K562 (cell line): ENCODE measurements at regions not wholly inside any gene's neighbourhood (a gene's known extent, or its start where the extent isn't known, plus 50 kb on each side); places are given as distances from the start of the nearest gene placed in this dataset.

ENCODE experiments used
- CREB1 ChIP-seq, 2 experiments: sonication (generic) in 1 of 2; formaldehyde crosslinking in 1 of 2; IDR thresholded peaks; 2 replicates each; pipeline versions ENCODE4 v1.6.1 to v1.8.0; 2012 to 2022; ENCODE audit warnings: inconsistent platforms in 1 of 2, mild to moderate bottlenecking in 1 of 2, missing genetic modification reagents in 1 of 2, moderate library complexity in 1 of 2
- HIVEP1 ChIP-seq: fragments of 250-450 bp; sonication (Bioruptor Pico); IDR thresholded peaks from 2 replicates; pipeline ENCODE4 v1.4.0; 2020; ENCODE audit warnings: mild to moderate bottlenecking
- NR2F6 ChIP-seq: fragments of 450-650 bp; formaldehyde crosslinking; IDR thresholded peaks from 2 replicates; pipeline ENCODE4 v1.4.0; 2020; ENCODE audit warnings: mild to moderate bottlenecking
- POLR2A ChIP-seq: fragments of 450-650 bp; conservative IDR thresholded peaks from 2 replicates; pipeline ENCODE4 v1.6.1; 2016
- TF ChIP-seq, protein P1 (sequence below), 3 experiments: IDR thresholded peaks in 2 of 3; conservative IDR thresholded peaks in 1 of 3; 2 replicates each; pipeline ENCODE4 v1.5.1; 2011 to 2012; ENCODE audit warnings: low read length in 3 of 3, mild to moderate bottlenecking in 3 of 3, control low read depth in 2 of 3, improper control_type of control experiment in 1 of 3, inconsistent platforms in 1 of 3, low read depth in 1 of 3, mixed read lengths in 1 of 3, moderate library complexity in 1 of 3; ENCODE audit not compliant: insufficient read depth in 2 of 3
- TF ChIP-seq, protein P2 (sequence below): sonication (generic); formaldehyde crosslinking; IDR thresholded peaks from 2 replicates; pipeline ENCODE4 v1.9.0; 2022; ENCODE audit warnings: mild to moderate bottlenecking, missing genetic modification reagents

DNA sequence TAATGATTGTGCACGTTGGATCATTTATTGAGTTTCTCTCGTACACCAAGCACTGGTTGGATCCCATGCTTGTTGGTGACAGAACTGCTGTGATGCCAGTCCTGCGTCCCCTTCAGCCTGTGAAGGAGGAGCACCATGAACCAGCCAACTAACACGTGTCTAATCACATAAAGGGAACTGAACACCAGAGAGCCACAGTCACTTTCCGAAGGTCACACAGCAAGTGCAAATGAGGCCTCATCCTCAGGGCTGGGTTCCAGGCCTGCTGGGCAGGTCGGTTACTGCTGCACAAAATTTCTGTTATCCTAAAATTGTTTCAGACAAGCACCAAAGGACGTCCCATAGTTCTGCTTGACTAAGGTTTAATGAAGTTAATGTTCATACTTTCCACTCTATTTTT, 332.0 kb upstream of the ZNF32 start:
- TF ChIP-seq, protein P1, sequence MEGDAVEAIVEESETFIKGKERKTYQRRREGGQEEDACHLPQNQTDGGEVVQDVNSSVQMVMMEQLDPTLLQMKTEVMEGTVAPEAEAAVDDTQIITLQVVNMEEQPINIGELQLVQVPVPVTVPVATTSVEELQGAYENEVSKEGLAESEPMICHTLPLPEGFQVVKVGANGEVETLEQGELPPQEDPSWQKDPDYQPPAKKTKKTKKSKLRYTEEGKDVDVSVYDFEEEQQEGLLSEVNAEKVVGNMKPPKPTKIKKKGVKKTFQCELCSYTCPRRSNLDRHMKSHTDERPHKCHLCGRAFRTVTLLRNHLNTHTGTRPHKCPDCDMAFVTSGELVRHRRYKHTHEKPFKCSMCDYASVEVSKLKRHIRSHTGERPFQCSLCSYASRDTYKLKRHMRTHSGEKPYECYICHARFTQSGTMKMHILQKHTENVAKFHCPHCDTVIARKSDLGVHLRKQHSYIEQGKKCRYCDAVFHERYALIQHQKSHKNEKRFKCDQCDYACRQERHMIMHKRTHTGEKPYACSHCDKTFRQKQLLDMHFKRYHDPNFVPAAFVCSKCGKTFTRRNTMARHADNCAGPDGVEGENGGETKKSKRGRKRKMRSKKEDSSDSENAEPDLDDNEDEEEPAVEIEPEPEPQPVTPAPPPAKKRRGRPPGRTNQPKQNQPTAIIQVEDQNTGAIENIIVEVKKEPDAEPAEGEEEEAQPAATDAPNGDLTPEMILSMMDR (IDR thresholded peaks at IDR 0.05 in 2 of 3, conservative IDR thresholded peaks at IDR 0.05 in 1 of 3; ENCODE audit: insufficient read depth in 2 of 3, low read depth in 1 of 3, low read length in 3 of 3): no peak
- TF ChIP-seq, protein P2, sequence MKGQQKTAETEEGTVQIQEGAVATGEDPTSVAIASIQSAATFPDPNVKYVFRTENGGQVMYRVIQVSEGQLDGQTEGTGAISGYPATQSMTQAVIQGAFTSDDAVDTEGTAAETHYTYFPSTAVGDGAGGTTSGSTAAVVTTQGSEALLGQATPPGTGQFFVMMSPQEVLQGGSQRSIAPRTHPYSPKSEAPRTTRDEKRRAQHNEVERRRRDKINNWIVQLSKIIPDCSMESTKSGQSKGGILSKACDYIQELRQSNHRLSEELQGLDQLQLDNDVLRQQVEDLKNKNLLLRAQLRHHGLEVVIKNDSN (CRISPR knock-in tag): no peak
- TF ChIP-seq NR2F6 (CRISPR knock-in tag) (no peak), POLR2A (no peak), HIVEP1 (CRISPR knock-in tag) (no peak), CREB1 (IDR thresholded peaks at IDR 0.05) (no peak), CREB1 (CRISPR knock-in tag; IDR thresholded peaks at IDR 0.05) (no peak)
